ENCODE measurements at regions not wholly inside any gene's neighbourhood (a gene's known extent, or its start where the extent isn't known, plus 50 kb on each side); places are given as distances from the start of the nearest gene placed in this dataset.

- FAIRE-seq (no peak), DNase-seq (ENCODE audit: low spot score) (no peak)
Observed at GRCh38 chr14:54306806-54307205, 90.0 kb upstream of the CDKN3 start.

- FAIRE-seq = no peak
- DNase-seq (ENCODE audit: low spot score) = no peak
Observed at GRCh38 chr14:54309615-54310014, 87.2 kb upstream of the CDKN3 start.

- DNase-seq (ENCODE audit: low spot score) = no peak
- no peak for FAIRE-seq
Observed at GRCh38 chr14:54310151-54310850, 86.5 kb upstream of the CDKN3 start.

GRCh38 chr14:54310851-54311228, 86.0 kb upstream of the CDKN3 start:
- no peak for FAIRE-seq
- no peak for DNase-seq (ENCODE audit: low spot score)

GRCh38 chr14:54312166-54312801, 84.5 kb upstream of the CDKN3 start:
- DNase-seq (ENCODE audit: low spot score) = peak; percentile 85
- FAIRE-seq = peak; percentile 92

- DNase-seq (ENCODE audit: low spot score) = no peak
- no peak for FAIRE-seq
Observed at GRCh38 chr14:54314365-54315104, 82.3 kb upstream of the CDKN3 start.

GRCh38 chr14:54316652-54317051, 80.2 kb upstream of the CDKN3 start:
- no peak for FAIRE-seq
- no peak for DNase-seq (ENCODE audit: low spot score)

GRCh38 chr14:54317391-54317790, 79.4 kb upstream of the CDKN3 start:
- FAIRE-seq (no peak), DNase-seq (ENCODE audit: low spot score) (no peak)

- peak; percentile 32 for FAIRE-seq
- DNase-seq (ENCODE audit: low spot score) = no peak
Observed at GRCh38 chr14:54322246-54322645, 74.6 kb upstream of the CDKN3 start.

GRCh38 chr14:54322701-54323337, 74.0 kb upstream of the CDKN3 start:
- no peak for FAIRE-seq
- no peak for DNase-seq (ENCODE audit: low spot score)

- FAIRE-seq = no peak
- no peak for DNase-seq (ENCODE audit: low spot score)
Observed at GRCh38 chr14:54325766-54326165, 71.0 kb upstream of the CDKN3 start.

- peak; percentile 88 for DNase-seq (ENCODE audit: low spot score)
- peak; percentile 86 for FAIRE-seq
Observed at GRCh38 chr14:54329082-54329695, 67.6 kb upstream of the CDKN3 start.

GRCh38 chr14:54330876-54331275, 65.9 kb upstream of the CDKN3 start:
- FAIRE-seq (no peak), DNase-seq (ENCODE audit: low spot score) (no peak)

GRCh38 chr14:54331516-54331915, 65.3 kb upstream of the CDKN3 start:
- FAIRE-seq = peak; percentile 20
- no peak for DNase-seq (ENCODE audit: low spot score)

GRCh38 chr14:54332490-54332889, 64.3 kb upstream of the CDKN3 start:
- FAIRE-seq = no peak

GRCh38 chr14:54333511-54333910, 63.3 kb upstream of the CDKN3 start:
- FAIRE-seq (no peak), DNase-seq (ENCODE audit: low spot score) (no peak)

More at GRCh38 chr14:54332490-54332889, 64.3 kb upstream of the CDKN3 start:
- DNase-seq (ENCODE audit: low spot score) = no peak

GRCh38 chr14:54335569-54336155, 61.1 kb upstream of the CDKN3 start:
- FAIRE-seq = peak; percentile 56
- DNase-seq (ENCODE audit: low spot score) = no peak

GRCh38 chr14:54337314-54337713, 59.5 kb upstream of the CDKN3 start:
- FAIRE-seq (peak; percentile 30), DNase-seq (ENCODE audit: low spot score) (no peak)

- FAIRE-seq (peak; percentile 44), DNase-seq (ENCODE audit: low spot score) (peak; percentile 73)
Observed at GRCh38 chr14:54338696-54339317, 58.0 kb upstream of the CDKN3 start.

- DNase-seq (ENCODE audit: low spot score) (no peak), FAIRE-seq (peak; percentile 62)
Observed at GRCh38 chr14:54339771-54340170, 57.0 kb upstream of the CDKN3 start.

- FAIRE-seq = peak; percentile 84
- peak; percentile 67 for DNase-seq (ENCODE audit: low spot score)
Observed at GRCh38 chr14:54342806-54343205, 54.0 kb upstream of the CDKN3 start.
